ENCODE measurements at regions not wholly inside any gene's neighbourhood (a gene's known extent, or its start where the extent isn't known, plus 50 kb on each side); places are given as distances from the start of the nearest gene placed in this dataset.
A peak's percentile ranks its signal among the peaks of the same experiment; 100 is the strongest.

DNA sequence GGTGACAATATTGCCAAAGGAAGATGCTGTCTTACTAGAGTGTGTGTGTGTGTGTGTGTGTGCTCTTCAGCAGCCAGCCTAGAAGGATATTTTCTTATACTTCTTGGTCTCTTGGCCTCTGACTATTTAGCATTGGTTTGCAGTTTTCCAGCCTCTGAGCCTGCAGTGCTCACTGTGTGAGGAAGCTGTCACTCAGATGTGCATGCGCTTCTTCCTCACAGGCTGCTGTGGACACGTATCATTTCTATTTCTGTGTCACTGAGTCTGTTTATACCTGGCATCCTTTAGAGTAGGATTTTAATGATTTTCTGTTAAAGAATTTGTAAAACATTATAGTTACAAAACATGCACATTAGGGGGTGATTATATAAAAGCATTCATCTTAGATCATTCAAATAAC is 83.3 kb downstream of the ALDH8A1 start:
- DNase-seq (ENCODE audit: low spot score) = no peak

DNA sequence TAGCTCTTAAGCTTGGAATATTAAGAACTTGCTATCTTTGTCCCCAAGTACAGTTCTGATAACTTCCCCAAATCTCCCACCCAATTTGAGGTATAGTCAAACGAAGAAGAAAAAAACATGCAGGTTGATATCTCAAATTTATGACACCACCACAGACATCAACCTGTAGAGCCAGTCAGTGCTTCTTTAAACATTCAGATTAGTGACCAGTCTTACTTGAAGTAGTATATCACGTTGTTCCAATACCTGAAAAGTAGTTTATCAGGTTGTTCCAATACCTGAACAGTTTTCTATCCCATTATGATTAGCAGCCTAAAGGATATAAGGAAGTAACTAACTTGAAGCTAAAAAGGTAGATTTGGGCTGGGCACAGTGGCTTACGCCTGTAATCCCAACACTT is 85.3 kb downstream of the ALDH8A1 start:
- no peak for DNase-seq (ENCODE audit: low spot score)

DNA sequence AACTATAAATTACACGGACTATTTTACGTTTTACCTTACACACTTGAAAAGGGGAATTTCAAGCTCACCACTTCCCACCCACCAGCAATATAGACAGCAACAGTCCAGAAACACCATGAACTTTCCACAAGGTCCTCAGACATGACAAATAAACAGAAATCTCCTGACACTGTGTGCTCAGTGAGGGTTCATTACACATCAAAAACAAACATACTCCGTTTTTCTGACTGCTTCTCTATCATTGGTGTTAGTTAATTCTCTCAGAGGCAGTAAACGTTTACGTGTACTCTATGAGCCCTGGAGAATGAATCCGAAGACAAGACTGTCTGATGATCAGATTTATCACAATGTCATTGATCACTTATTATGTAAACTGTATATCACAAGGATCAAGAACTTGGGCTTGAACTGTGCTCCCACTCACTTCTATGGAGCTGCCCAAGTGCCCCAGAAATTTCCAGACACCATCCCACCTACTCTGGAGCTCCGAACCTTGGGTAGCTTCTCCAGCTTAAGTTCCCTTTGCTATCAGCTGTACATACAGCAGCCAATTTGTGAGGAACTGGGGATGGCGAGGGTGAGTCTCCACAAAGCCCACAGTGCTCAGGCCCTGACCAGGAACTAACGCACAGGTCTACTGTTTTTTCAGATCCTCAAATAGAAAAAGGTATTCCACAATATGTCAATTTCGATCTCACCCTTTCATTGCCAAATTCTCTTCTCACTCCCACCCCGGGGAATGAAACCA is 86.0 kb downstream of the ALDH8A1 start:
- no peak for DNase-seq (ENCODE audit: low spot score)

DNA sequence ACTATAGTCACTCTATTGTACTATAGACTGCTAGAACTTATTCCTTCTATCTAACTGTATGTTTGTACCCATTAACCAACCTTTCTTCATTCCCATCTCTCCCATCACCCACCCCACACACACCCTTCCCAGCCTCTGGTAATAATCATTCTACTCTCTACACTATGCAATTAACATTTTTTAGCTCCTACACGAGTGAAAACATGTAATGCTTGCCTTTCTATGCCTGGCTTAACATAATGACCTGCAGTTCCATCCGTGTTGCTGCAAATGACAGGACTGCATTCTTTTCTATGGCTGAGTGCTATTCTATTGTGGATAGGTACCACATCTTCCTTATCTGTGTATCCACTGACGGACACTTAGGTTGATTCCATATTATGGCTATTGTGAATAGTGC is 95.5 kb downstream of the ALDH8A1 start:
- DNase-seq (ENCODE audit: low spot score) = no peak

DNA sequence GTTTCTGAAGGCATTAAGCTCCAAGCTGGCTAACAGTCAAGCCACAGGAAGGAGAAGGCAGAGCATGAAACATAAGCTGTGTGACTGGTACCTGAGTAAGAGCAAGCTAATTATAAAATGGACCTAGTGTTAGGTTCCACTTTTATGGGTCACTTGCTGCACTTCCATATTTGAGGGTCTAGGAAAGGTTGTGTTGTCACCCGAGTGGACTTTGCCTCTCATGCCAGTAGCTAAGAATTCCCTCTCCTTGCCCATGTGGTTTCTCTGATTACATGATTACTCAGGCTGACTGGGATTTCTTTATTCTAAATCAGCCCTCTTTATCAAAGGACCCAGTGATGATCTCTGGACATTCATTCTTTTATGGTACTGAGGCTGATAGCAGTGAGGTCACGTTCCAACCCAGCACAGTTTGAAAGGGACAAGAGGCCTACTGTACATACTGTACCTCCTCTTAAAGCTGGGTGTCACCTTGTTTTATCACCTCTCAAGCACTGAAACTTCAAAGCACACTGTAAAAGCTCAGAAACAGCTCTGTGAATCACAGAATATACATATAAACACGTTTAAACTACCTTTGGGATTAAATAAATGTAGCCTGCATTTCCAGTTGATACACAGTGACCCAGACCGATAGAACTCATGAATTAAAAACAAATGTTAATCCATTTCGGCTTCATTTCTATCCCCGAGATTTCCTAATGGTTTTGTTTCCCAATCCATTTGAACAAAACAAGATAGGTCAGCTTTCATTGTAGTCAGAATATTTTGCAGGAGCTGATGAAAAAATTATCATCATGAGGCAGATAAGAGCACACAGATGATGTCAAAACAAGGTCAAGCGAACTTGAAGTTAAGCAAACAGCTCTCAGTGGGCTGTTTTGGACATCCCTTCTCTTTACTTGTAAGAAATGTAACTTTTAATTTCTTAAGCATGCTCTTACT is 96.5 kb downstream of the ALDH8A1 start:
- no peak for DNase-seq (ENCODE audit: low spot score)

DNA sequence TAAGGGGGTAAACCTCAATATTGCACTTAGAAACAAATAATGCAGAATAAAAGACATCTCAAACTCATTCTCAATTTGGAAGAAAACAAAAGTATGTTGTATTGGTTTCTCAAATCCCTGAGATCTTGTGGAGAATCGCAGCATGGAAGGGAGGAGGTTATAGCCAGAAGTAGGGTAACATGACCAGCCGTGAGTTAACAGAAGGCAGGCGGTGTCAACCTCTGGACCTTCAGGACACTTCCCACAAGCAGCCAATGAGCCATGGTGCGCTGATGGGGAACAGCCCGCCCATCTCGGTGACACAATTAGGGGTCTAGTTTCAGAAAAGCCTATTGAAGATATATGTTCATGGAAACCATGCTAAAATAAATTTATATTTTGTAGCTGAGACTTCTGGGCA is 98.4 kb downstream of the ALDH8A1 start:
- DNase-seq (ENCODE audit: low spot score) = no peak

DNA sequence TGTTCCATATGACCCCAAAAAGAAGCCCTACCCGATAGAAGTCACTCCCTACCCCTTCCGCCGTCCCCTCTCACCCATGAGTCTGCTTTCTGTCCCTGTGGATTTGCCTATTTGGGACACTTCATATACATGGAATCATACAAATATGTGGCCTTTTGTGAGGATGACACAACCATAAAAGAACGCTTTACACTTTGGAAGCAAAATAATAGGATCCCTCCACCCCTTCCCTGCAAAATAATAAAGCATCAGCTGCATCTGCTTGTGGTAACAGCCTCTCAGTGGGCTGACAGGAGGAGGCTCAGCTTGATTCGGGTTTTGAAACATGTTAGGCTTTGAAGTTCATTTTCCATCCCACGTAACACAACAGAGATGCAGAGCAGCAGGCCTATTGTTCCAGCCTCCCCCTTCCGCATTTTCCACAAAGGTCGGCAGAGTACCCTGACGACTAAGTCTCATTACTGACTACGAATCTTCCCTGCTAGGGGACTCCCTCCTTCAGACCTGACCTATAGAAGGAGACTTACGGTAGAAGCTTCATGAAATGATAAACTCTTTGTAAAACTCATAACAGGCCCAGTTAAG is 99.1 kb downstream of the ALDH8A1 start:
- DNase-seq (ENCODE audit: low spot score) = no peak

DNA sequence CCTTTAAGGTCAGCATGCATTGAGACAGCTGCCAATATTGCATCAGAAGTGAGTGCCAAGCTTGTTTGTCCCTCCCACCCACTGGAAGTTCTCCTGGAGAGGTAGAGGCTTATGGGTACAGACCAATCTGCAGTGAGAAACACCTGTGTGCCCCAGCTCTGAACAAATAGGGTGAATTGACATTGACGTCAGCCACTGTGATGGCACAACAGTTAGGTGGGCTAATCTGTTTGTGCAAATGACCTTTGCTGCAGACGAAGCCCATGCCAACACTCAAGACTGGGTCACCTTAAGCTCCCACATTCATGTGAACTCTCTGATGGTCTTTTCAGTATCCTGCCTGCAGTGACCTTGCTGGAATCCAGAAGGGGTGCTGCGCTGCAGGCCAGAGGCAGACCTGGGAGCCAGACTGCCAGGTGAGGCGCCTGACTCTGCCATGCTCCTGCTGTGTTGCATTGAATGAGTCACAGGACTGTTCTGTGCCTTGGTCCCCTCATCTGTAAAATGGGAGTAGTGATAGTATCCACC is 99.9 kb downstream of the ALDH8A1 start:
- no peak for DNase-seq (ENCODE audit: low spot score)

DNA sequence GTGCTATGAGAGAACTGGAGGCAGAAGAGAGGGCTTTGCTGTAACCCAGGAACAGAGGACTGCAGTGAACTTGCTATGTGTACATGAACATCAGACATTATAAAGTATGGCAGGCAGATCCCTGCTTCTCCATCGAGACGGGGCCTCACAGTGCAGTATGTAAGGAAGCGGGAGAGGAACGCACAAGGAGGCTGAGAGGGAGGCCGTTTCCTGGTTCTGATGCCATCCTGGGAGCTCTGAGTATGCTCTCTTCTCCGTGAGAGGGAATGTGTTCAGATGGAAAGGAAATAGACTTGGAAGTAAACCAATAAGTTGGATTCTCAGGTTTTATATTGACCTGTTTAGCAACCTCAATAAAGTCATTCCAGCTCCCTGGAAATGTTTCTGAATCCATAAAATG is 101.8 kb downstream of the ALDH8A1 start:
- no peak for DNase-seq (ENCODE audit: low spot score)

DNA sequence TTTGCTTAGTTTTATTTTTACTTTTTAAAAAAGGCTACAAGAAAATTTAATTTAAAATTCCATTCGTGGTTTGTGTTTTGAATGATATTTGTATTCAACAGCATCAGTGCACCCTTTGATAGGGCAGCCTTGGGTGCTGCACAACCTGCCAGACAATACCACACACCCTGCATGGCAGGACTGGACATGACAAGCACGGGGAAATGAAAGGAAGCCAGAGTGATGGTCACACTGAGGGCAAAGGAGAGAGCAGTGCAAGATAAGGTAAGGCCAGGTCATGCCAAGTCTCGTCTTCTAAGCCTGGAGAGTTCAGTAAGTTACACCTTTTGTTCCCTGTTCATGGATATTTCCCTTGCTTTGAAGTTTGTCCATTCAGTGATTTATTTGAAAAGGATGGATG is 103.0 kb downstream of the ALDH8A1 start:
- DNase-seq (ENCODE audit: low spot score) = no peak

DNA sequence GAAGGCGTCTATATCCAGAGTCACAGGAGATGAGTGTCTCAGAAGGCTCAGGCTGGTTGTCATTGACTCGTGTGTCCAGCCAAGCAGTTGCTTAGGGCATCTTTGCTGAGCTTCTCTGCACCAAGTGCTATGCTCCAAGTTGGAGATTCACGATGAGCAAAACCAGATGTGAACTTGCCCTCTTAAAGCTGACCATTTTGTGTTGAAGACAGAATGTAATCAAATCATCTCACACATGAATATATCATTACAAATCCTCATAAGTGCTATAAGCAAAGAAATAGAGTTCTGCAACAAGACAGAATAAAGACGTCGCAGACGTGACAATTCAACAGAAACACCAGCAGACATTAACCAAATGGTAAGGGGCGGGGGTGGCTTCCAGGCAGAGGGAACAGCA is 103.9 kb downstream of the ALDH8A1 start:
- DNase-seq (ENCODE audit: low spot score) = no peak

DNA sequence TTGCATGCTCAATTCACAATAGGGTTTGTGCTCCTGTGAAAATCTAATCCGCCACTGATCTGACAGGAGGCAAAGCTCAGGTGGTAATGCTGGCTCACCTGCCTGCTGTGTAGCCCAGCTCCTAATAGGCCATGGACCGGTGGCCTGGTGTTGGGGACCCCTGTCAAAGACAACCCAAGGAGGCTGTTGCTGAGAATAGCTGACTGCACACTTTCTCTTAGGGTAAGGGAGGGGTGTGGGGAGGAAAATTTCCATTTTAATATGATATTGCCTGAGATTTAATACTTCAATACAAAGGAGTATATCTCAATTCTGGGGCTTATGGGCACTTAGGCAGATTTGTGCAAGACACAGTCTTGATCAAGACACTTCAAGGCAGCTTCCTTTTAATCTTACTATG is 105.8 kb downstream of the ALDH8A1 start:
- no peak for DNase-seq (ENCODE audit: low spot score)

DNA sequence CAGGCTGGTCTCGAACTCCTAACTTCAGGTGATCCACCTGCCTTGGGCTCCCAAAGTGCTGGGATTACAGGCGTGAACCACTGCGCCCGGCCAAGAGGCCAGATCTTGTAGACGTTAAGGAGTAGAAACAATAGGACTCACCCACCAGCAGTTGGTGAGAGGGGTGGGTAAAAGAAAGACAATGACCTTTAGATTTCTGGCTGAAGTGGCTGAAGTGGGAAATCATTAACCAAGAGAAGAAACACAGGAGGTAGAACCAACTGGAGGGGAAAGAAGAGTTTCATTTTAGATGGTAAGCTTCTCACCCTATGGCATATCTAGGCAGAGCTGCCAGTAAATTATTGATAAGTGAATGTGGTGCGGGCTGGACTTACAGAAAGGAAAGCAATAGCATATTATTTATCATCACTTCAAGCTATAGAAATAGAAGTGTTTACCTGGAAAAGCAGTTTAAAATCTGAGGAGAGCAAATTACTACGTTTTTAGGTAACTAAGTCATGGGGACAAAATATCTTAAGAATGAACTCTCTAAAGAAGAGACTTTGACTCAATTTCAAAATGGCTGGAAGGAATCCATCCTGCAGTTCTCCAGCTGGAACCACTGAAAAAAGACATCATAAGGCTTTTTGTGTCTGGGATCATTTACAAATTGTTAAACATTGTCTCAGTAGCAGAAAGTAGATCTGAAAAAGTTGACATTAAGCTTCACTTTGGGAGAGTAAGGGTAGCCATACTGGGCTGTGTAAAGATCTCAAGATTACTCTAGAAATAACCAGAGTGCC is 109.6 kb downstream of the ALDH8A1 start:
- DNase-seq (ENCODE audit: low spot score) = no peak

DNA sequence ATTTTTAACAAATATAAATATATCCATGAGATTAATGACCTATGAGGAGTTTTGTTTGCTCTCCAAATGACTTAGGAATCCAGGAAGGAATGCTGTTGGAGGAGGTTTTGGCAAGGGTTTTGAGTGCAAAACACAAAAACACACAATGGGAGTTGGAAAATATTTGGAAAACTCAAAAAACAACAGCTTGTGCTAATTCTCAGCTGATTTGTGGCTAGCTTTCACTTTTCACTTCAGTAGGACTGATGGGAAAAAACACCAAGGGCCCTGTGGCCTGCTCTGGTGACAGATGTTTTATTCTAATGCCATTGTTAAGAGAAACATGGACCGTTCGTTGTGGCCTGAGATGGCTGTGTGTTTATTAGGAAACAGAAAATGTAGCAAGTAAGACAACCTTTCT is 113.9 kb downstream of the ALDH8A1 start:
- DNase-seq (ENCODE audit: low spot score) = no peak

DNA sequence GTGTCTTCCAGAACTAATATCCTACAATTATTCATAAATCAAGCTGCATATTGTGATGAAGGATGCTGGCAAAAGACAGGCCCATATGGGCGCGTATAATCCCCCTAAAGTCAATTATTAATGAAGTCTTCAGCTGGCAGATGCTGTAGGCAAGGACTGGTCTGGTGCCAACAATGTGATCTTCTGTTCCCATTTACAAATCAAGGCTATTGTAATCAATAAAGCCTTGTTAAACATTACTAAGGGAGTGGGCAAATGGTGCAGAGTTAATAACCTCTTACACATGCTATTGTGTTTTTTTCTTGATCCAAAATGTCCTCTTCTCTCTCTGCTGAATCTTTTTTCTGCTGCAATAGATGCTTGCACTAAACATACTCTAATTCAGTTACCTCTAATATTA is 119.0 kb downstream of the ALDH8A1 start:
- no peak for DNase-seq (ENCODE audit: low spot score)

DNA sequence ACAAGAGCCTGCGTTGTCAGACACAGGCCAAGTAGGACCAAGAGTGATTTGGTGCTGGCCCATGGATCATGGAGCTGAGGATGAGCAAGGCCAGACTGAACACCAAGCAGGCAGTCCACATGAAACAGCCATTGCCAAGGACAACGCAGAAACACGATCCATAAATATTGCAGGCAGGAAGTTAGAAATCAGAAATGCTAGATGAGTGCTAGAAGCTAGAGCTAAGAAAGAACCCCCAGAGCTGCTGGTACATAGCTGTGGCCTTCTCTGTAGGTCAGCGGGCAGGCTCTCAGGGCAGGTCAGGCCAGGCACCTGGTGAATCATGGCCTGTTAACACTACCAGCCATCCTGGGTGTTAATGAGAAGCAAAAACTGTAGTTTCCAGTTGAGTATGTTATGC is 119.7 kb downstream of the ALDH8A1 start:
- no peak for DNase-seq (ENCODE audit: low spot score)

DNA sequence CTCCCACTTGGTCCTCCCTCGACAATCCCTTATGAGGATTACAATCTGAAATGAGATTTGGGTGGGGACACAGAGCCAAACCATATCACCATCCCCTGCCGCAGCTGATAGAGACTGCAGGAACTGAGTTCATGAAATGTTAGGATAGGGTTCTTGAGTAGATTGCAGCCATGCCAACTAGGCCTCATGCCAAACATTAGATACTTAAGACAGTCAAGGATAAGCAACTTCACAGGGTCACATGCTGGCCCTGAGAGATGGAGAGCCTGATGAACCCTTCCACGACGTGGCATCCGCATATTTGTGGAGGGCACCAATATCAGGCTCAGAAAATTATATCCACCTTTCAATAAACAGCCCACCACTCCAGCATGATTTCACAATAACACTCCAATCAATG is 121.3 kb downstream of the ALDH8A1 start:
- no peak for DNase-seq (ENCODE audit: low spot score)

DNA sequence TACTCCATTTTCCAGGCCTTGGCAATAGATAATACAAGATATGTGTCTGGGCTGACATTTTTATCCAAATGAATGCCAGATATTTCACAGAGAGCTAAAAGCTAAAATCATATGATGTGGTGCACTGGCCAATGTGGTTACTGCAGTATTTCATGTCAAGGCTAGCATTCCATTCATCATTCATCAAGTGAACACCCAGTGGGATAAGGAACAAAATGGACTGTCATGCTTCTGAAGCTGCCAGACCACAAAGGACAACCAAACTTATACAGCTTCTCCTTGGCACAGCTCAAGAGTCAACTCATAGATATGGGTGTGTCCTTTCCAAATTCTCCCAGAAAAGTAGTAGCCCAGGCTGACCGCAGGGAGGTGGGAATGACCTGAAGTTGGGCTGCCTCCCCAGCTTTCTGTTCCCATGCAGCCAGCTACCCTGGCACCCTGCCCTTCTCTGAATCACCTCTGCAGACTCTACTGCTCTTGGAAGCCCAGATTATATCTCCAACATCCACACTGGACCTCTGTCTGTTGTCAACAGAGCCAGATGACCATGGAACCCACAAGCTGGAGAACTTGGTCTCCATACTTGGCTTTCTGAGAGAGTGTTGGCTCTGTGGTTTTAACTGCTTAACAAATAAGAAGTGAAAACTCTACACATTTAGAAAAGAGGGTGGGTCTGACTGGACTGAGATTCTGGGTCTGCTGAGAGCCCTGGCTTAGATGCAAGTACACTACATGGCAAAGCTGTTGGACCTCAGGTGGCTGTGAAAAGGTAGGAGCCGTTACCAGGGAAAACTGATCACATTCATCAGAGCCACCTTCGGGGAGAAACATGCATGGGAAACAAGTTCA is 122.8 kb downstream of the ALDH8A1 start:
- DNase-seq (ENCODE audit: low spot score) = no peak

DNA sequence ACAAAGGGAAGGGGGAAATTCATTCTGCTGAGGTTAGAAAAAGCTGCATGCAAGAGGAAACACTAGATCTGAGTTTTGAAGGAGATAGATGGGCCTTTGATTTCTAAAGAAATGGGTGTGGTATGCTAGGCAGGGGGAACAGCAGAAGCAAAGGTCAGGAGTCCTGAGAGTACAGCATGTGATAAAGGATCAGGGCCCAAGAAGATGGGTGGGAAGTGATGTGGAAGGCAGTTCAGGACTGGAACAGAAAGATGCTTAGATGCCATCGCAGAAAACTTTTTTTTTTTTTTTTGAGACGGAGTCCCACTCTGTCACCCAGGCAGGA is 126.2 kb downstream of the ALDH8A1 start:
- no peak for DNase-seq (ENCODE audit: low spot score)

DNA sequence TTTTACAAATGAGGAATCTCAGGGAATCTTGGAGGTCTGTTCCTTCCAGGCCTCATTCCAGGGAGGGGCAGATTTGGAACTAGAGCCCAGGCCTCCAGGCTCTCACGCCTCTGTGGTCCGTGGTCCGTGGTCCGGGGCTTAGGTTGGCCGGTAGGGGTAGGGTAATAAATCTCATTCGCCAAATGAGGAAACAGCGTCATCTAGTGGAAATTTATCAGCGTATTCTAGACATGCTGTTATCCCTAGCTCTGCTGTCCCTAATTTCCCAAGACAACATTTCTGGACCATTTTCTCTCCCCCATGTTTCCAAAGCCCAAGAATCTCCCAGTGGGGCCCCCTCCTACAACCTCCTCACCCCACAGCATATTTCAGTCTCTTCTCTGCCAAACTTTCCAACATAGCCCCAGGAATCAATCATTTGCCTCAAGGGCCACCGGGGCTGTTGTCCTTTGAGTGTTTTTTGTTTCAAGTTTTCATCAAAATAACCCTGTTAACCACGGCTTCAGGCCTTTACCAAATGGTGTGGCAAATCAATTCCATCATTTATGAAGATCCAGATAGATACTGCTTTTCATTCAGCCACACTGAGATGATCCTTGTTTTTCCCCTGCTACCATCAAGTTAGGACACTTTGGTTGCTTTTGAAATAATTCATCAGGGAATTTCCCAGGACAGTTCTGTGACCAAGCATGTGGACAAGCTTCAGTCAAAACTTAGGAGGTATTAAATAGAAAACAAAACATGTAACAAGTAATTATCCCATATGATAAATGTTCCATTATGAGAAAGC is 126.8 kb downstream of the ALDH8A1 start:
- DNase-seq (ENCODE audit: low spot score) = peak; percentile 89
